K562 (cell line): ENCODE measurements at regions not wholly inside any gene's neighbourhood (a gene's known extent, or its start where the extent isn't known, plus 50 kb on each side); places are given as distances from the start of the nearest gene placed in this dataset.
"Not testable (repeated sequence)": the region's sequence is repeated elsewhere in the genome, so short reads cannot be mapped to it uniquely, and the experiment has no call there.

ENCODE experiments used
- ATAC-seq: fragments of 200-7000 bp; cut with Tn5 transposase; 3 replicates; pipeline ENCODE4 v1.9.1; 2020; ENCODE audit warnings: moderate library complexity
- BruUV-seq: library from RNA; stranded (reverse); fragments of 400-500 nt; replicated peaks from 2 replicates; lab custom pipeline; 2021; lab: Mats Ljungman, UMichigan
- CTCF ChIA-PET: fragments of 300-600 bp; formaldehyde crosslinking; extraction: SDS; loops from one replicate; lab custom pipeline; 2021; ENCODE audit warnings: low intra/inter-chr PET ratio; lab: Yijun Ruan, JAX
- POLR2A ChIA-PET: fragments of 300-600, 350-650 bp; sonication (Branson Sonifier 250); formaldehyde crosslinking; extraction: SDS; loops from one replicate; lab custom pipeline; 2021; ENCODE audit warnings: antibody characterized with exemption, inconsistent platforms; lab: Yijun Ruan, JAX
- DNase-seq, 4 experiments: peaks; one replicate each; pipeline versions ENCODE4 v3.0.0 to v3.0.0-alpha.2; 2011 to 2018; ENCODE audit warnings: low spot score in 3 of 4, mixed read lengths in 3 of 4; ENCODE audit errors: extremely low read depth in 1 of 4
- FAIRE-seq: peaks from 2 replicates; lab custom pipeline; 2011; peaks lifted over from hg19 to GRCh38; lab: Jason Lieb, UNC
- H2AFZ ChIP-seq: 2 replicates; pipeline ENCODE4 v1.6.0; 2011; ENCODE audit warnings: low read depth, low read length, control low read depth, inconsistent platforms
- H3K27ac ChIP-seq: fragments of 200-600 bp; 3 replicates; pipeline ENCODE4 v1.8.0; 2011; ENCODE audit warnings: low read depth, mild to moderate bottlenecking, control low read depth, inconsistent platforms, low read length, moderate library complexity, mixed read lengths; ENCODE audit errors: extremely low read depth
- H3K27me3 ChIP-seq, 2 experiments: fragments of 300-600 bp in 1 of 2; 2 replicates in 1 of 2; 3 replicates in 1 of 2; pipeline versions ENCODE4 v1.6.0 to v1.8.0; 2011; ENCODE audit warnings: inconsistent platforms in 2 of 2, low read length in 2 of 2, mild to moderate bottlenecking in 1 of 2, mixed read lengths in 1 of 2, moderate library complexity in 1 of 2; ENCODE audit not compliant: control insufficient read depth in 2 of 2, insufficient read depth in 2 of 2
- H3K36me3 ChIP-seq: fragments of 300-600 bp; 3 replicates; pipeline ENCODE4 v1.8.0; 2011; ENCODE audit warnings: mild to moderate bottlenecking, low read length, inconsistent platforms; ENCODE audit not compliant: control insufficient read depth, insufficient read depth
- H3K4me1 ChIP-seq, 2 experiments: fragments of 200-600 bp in 1 of 2; replicated peaks in 1 of 2; 2 replicates in 1 of 2; 3 replicates in 1 of 2; pipeline versions ENCODE4 v1.5.1 to v1.8.0; 2011; ENCODE audit warnings: inconsistent platforms in 2 of 2, low read length in 2 of 2, mild to moderate bottlenecking in 1 of 2, mixed read lengths in 1 of 2, moderate library complexity in 1 of 2; ENCODE audit not compliant: control insufficient read depth in 2 of 2, insufficient read depth in 2 of 2
- H3K4me2 ChIP-seq: 2 replicates; pipeline ENCODE4 v1.6.1; 2011; ENCODE audit warnings: low read length, control low read depth, inconsistent platforms, mixed read lengths; ENCODE audit not compliant: insufficient read depth
- H3K4me3 ChIP-seq: fragments of 200-600 bp; sonication (generic), shearing (Covaris generic); 2 replicates; pipeline ENCODE4 v1.5.1; 2016; ENCODE audit warnings: control low read depth, inconsistent platforms
- H3K79me2 ChIP-seq: fragments of 200-600 bp; 3 replicates; pipeline ENCODE4 v1.8.0; 2011; ENCODE audit warnings: low read length, inconsistent platforms; ENCODE audit not compliant: control insufficient read depth, insufficient read depth
- H3K9ac ChIP-seq, 2 experiments: 2 replicates each; pipeline versions ENCODE4 v1.6.0 to v1.6.1; 2011; ENCODE audit warnings: low read depth in 2 of 2, low read length in 2 of 2, control low read depth in 1 of 2, inconsistent platforms in 1 of 2, mild to moderate bottlenecking in 1 of 2, mixed read lengths in 1 of 2; ENCODE audit not compliant: insufficient read depth in 1 of 2
- H3K9me1 ChIP-seq: one replicate; pipeline ENCODE4 v1.6.0; 2011; ENCODE audit warnings: inconsistent platforms, mild to moderate bottlenecking, low read length, moderate library complexity; ENCODE audit not compliant: control insufficient read depth, insufficient read depth
- H3K9me3 ChIP-seq: replicated peaks from 2 replicates; pipeline ENCODE4 v1.5.1; 2011; ENCODE audit warnings: low read depth, low read length, inconsistent platforms; ENCODE audit not compliant: control insufficient read depth, insufficient read depth
- H4K20me1 ChIP-seq: replicated peaks from 2 replicates; pipeline ENCODE4 v1.6.1; 2011; ENCODE audit warnings: low read length, inconsistent platforms, mixed read lengths; ENCODE audit not compliant: control insufficient read depth, insufficient read depth
- WGBS: fragments of 100-300 bp; shearing (Covaris generic); methylation state at CpG from one replicate; pipeline ENCODE4 v1.1.6; 2016; ENCODE audit warnings: low coverage, mixed read lengths; ENCODE audit not compliant: insufficient coverage; ENCODE audit errors: missing lambda C conversion rate; 5-methylcytosine and 5-hydroxymethylcytosine counted together
- in situ Hi-C: fragments of 300-500 bp; cut with MboI; formaldehyde crosslinking; loops from 4 replicates; pipeline ENCODE4 v1.15.0; 2018; ENCODE audit warnings: inconsistent platforms, mixed read lengths
- intact Hi-C: fragments of 100-400 bp; cut with micrococcal nuclease; formaldehyde crosslinking; loops from 2 replicates; pipeline ENCODE4 v1.14.2; 2022

GRCh38 chr2:89200247-89200527 is 508.7 kb downstream of the RPIA start:
- H2AFZ ChIP-seq, H4K20me1 ChIP-seq, H3K9me3 ChIP-seq, H3K27me3 ChIP-seq, H3K9ac ChIP-seq, H3K4me2 ChIP-seq, BruUV-seq, DNase-seq, H3K36me3 ChIP-seq, ATAC-seq, POLR2A ChIA-PET, intact Hi-C loops, H3K27ac ChIP-seq, FAIRE-seq, in situ Hi-C loops, CTCF ChIA-PET, H3K9me1 ChIP-seq, H3K4me1 ChIP-seq, H3K79me2 ChIP-seq, H3K4me3 ChIP-seq: not testable (repeated sequence)
- WGBS = 0% methylated on average over 4 of the region's 4 CpGs

GRCh38 chr2:89202518-89202917 is 511.0 kb downstream of the RPIA start:
- FAIRE-seq, H3K4me3 ChIP-seq, POLR2A ChIA-PET, H3K27ac ChIP-seq, ATAC-seq, H4K20me1 ChIP-seq, H2AFZ ChIP-seq, in situ Hi-C loops, H3K4me1 ChIP-seq, H3K79me2 ChIP-seq, H3K27me3 ChIP-seq, H3K4me2 ChIP-seq, H3K9me1 ChIP-seq, CTCF ChIA-PET, intact Hi-C loops, DNase-seq, BruUV-seq, H3K9me3 ChIP-seq, H3K9ac ChIP-seq, H3K36me3 ChIP-seq: not testable (repeated sequence)
- WGBS = 0% methylated on average over 1 of the region's 1 CpG
